ENCODE measurements at regions not wholly inside any gene's neighbourhood (a gene's known extent, or its start where the extent isn't known, plus 50 kb on each side); places are given as distances from the start of the nearest gene placed in this dataset.
A peak's percentile ranks its signal among the peaks of the same experiment; 100 is the strongest.

DNA sequence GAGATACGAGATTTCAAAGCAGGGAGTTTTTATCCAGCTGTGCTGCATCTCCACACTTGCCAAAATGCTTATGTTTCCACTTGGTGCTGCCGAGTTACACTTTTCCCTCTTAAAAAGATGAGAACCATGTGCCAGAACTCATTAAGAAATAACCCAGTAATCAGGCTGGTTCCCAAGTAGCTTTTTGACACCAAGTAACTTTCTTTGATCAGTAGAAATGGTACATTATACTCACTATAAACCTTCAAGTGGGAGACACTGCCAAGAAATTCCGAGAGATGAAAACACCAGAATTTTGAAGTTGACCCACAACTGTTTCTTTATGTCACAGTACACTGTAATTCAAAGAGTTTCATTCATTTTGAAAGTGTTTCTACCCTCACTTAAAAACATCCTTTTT lies 164.6 kb upstream of the CCDC54 start:
- DNase-seq, result no peak
- no peaks in the 10 kb centered on the region for H3K36me3 ChIP-seq
- H3K27ac ChIP-seq (replicated peaks), result peak overlapping the region; percentile 0
- H3K27me3 ChIP-seq (ENCODE audit: low read depth), result no peaks in the 10 kb centered on the region
- intact Hi-C loops (cut with micrococcal nuclease), result no loop called here
- H3K4me3 ChIP-seq, result no peak overlapping the region
- H3K9me3 ChIP-seq (replicated peaks), result peaks cover 7% of the 10 kb centered on the region
- TF ChIP-seq, protein P1, sequence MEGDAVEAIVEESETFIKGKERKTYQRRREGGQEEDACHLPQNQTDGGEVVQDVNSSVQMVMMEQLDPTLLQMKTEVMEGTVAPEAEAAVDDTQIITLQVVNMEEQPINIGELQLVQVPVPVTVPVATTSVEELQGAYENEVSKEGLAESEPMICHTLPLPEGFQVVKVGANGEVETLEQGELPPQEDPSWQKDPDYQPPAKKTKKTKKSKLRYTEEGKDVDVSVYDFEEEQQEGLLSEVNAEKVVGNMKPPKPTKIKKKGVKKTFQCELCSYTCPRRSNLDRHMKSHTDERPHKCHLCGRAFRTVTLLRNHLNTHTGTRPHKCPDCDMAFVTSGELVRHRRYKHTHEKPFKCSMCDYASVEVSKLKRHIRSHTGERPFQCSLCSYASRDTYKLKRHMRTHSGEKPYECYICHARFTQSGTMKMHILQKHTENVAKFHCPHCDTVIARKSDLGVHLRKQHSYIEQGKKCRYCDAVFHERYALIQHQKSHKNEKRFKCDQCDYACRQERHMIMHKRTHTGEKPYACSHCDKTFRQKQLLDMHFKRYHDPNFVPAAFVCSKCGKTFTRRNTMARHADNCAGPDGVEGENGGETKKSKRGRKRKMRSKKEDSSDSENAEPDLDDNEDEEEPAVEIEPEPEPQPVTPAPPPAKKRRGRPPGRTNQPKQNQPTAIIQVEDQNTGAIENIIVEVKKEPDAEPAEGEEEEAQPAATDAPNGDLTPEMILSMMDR (IDR thresholded peaks at IDR 0.05; ENCODE audit: borderline replicate concordance), result no peak
- peaks cover 62% of the 10 kb centered on the region for H3K4me1 ChIP-seq

DNA sequence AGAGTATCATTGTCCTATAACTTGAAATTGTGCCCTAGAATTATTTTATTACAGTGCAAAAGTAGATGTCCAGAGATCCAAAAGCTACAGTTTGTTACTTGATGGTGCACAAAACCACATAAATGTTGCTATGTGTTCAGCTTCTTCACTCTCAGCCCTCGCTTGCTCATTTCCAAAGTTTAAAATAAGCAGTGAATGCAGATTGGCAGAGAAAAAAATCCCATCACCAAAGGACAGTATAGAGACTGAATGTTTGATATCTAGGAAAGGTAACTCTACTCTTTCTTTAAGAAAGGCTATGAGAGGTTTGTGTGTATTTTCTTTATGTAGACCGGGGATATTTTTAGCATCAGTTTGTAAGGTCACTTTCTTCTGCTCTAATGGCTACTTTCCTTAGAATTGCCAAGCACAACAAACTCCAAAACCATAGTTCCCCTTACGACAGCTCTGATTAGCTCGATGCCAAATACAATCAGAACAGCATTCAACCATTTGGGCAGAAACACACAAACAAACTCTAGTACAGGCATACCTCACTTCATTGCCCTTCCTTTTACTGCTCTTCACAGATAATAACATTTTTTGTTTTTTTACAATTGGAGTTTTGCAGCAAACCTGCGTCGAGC lies 164.1 kb upstream of the CCDC54 start:
- Histone ChIP-seq H3K9me3 (replicated peaks) (peaks cover 7% of the 10 kb centered on the region), H3K4me1 (peaks cover 58% of the 10 kb centered on the region), H3K27ac (replicated peaks) (peak overlapping the region; percentile 0), H3K27me3 (ENCODE audit: low read depth) (no peaks in the 10 kb centered on the region), H3K4me3 (no peak overlapping the region), H3K36me3 (no peaks in the 10 kb centered on the region)
- TF ChIP-seq, protein P1 (IDR thresholded peaks at IDR 0.05; ENCODE audit: borderline replicate concordance), result no peak
- DNase-seq, result no peak
- intact Hi-C loops (cut with micrococcal nuclease), result no loop called here

DNA sequence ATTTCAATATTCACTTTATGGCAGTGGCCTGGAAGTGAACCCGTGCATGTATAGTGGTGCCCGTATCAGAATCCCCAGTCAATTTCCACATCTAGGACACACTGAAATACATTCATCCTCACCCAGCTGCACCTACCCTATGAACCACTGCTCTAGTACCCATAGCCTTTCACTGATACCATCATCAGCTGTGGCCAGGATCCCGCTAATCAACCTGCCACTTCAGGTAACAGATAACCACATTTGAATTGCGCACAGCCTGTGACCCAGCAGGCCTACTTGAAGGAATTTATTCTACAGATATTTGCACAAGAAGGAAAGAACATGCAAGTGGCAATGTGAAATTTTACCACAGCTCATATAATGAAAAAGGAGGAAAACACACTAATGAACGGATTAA lies 161.0 kb upstream of the CCDC54 start:
- intact Hi-C loops (cut with micrococcal nuclease), result no loop called here
- peaks cover 38% of the 10 kb centered on the region for H3K4me1 ChIP-seq
- peaks cover 7% of the 10 kb centered on the region for H3K9me3 ChIP-seq (replicated peaks)
- H3K27me3 ChIP-seq (ENCODE audit: low read depth), result no peaks in the 10 kb centered on the region
- TF ChIP-seq, protein P1 (IDR thresholded peaks at IDR 0.05; ENCODE audit: borderline replicate concordance), result no peak
- no peaks in the 10 kb centered on the region for H3K36me3 ChIP-seq
- H3K27ac ChIP-seq (replicated peaks), result peak overlapping the region; percentile 28
- no peak overlapping the region for H3K4me3 ChIP-seq
- DNase-seq, result no peak

DNA sequence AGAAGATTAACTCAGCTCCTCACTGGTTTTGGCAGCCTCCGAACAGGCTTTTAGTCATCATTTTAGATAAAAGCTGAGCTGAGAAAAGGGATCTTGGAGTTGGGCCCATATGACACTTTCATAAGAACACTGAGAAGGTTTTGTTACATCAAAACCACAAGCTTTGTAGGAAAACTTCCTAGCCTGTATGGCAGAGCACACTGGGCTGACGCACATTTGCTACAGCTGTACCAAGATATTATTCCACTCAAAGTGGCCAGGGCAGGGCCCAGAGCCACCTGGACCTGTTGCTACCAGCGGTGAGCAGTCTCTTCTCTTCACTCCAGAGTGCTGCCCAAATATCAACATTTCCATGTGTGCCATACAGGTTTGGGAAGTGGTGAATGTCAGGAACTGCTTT lies 160.5 kb upstream of the CCDC54 start:
- TF ChIP-seq, protein P1 (IDR thresholded peaks at IDR 0.05; ENCODE audit: borderline replicate concordance), result no peak
- intact Hi-C loops (cut with micrococcal nuclease), result no loop called here
- H3K4me1 ChIP-seq, result peaks cover 33% of the 10 kb centered on the region
- no peaks in the 10 kb centered on the region for H3K27me3 ChIP-seq (ENCODE audit: low read depth)
- no peak for DNase-seq
- H3K36me3 ChIP-seq, result no peaks in the 10 kb centered on the region
- H3K4me3 ChIP-seq, result no peak overlapping the region
- H3K27ac ChIP-seq (replicated peaks), result peak overlapping the region; percentile 30
- peaks cover 7% of the 10 kb centered on the region for H3K9me3 ChIP-seq (replicated peaks)

DNA sequence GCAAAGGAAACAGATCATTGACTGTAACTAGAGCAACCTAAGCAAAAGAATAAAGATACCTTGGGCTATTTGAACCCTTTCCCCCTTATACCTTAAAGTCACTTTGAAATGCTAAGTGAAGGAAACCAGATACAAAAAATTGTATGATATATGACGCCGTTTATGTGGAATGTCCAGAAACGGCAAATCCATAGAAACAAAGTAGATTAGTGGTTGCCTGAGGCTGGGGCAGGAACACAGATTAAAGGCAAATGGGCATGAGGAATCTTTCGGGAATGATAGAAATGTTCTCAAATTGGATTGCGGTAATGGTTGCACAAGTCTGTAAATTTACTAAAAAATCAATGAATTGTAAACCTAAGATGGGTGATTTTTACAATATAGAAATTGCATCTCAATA lies 160.1 kb upstream of the CCDC54 start:
- Histone ChIP-seq H3K27me3 (ENCODE audit: low read depth) (no peaks in the 10 kb centered on the region), H3K4me3 (no peak overlapping the region), H3K9me3 (replicated peaks) (peaks cover 7% of the 10 kb centered on the region), H3K36me3 (no peaks in the 10 kb centered on the region), H3K4me1 (peaks cover 28% of the 10 kb centered on the region), H3K27ac (replicated peaks) (peak overlapping the region; percentile 30)
- TF ChIP-seq, protein P1 (IDR thresholded peaks at IDR 0.05; ENCODE audit: borderline replicate concordance), result no peak
- DNase-seq, result no peak
- intact Hi-C loops (cut with micrococcal nuclease), result no loop called here
